Muscle of leg (tissue), 3 donors: ENCODE measurements at regions not wholly inside any gene's neighbourhood (a gene's known extent, or its start where the extent isn't known, plus 50 kb on each side); places are given as distances from the start of the nearest gene placed in this dataset.

Experiments
- DNase-seq: peaks from one replicate; pipeline ENCODE4 v3.0.0; 2013
- H3K27ac ChIP-seq: one replicate; pipeline ENCODE4 v1.5.1; 2013; ENCODE audit warnings: mild to moderate bottlenecking, low read length, control low read depth
- H3K27me3 ChIP-seq: one replicate; pipeline ENCODE4 v1.6.1; 2013; ENCODE audit warnings: low read length; ENCODE audit not compliant: control insufficient read depth, insufficient read depth
- H3K36me3 ChIP-seq: one replicate; pipeline ENCODE4 v1.6.1; 2013; ENCODE audit warnings: low read length; ENCODE audit not compliant: control insufficient read depth, insufficient read depth
- H3K4me1 ChIP-seq: one replicate; pipeline ENCODE4 v1.6.1; 2013; ENCODE audit warnings: low read length; ENCODE audit not compliant: control insufficient read depth, insufficient read depth
- H3K4me3 ChIP-seq: one replicate; pipeline ENCODE4 v1.5.1; 2013; ENCODE audit warnings: low read length, control low read depth
- H3K9me3 ChIP-seq: replicated peaks from 2 replicates; pipeline ENCODE4 v1.6.1; 2013; ENCODE audit warnings: low read depth, low read length; ENCODE audit not compliant: control insufficient read depth
- WGBS: methylation state at CpG from one replicate; pipeline ENCODE4 v1.1.5; 2013; ENCODE audit warnings: missing lambda C conversion rate; ENCODE audit not compliant: insufficient coverage; 5-methylcytosine and 5-hydroxymethylcytosine counted together

DNA sequence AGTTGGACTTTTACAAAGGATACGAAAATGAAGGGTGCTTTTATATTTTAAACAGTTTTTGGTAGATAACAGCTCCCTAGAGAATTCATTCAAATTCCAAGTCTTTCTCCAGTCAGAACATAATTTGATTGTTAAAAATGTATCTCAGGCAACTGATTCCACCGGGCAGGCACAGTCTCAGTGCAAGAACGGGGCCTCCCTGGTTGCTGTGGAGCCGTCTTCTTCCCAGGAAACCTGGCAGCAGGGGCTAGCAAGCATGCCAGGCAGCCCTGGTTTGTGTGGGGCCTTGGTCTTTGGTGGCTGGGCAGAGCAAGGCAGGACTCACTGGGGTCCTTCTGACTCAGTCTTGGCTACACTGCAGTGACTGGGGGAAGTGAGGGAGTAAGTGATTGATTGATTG, 143.5 kb downstream of the NXNL2 start:
- H3K4me3 ChIP-seq, result no peak overlapping the region
- no peak for DNase-seq

DNA sequence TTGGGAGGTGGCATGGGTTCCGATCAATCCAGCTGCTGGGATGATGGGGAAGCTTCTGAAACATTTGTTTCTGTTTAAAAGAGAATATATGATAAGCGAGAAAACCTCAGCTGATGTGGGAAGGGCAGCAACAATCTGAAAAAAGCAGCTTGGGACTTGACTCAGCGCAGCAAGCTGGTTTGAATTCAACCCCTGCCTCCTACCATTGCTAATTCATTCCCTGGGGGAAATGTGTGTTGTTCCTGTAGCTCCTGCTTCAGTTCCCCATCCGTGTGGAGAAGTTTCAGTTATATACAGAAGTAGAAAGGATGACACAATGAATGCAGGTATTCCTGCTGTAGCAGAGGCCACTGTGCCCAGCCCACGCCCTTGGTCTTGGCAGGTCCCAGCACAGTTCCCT, 145.1 kb downstream of the NXNL2 start:
- H3K36me3 ChIP-seq, result no peaks in the 10 kb centered on the region
- no peaks in the 10 kb centered on the region for H3K9me3 ChIP-seq
- peaks cover 11% of the 10 kb centered on the region for H3K4me1 ChIP-seq
- H3K27me3 ChIP-seq, result no peaks in the 10 kb centered on the region
- WGBS, result 94% methylated on average over 1 of the region's 5 CpGs
- peak; percentile 15 for DNase-seq
- no peak overlapping the region for H3K4me3 ChIP-seq
- no peak overlapping the region for H3K27ac ChIP-seq

More for the DNA sequence above, 143.5 kb downstream of the NXNL2 start:
- Histone ChIP-seq H3K9me3 (no peaks in the 10 kb centered on the region), H3K36me3 (no peaks in the 10 kb centered on the region), H3K27ac (no peak overlapping the region), H3K27me3 (no peaks in the 10 kb centered on the region), H3K4me1 (peaks cover 15% of the 10 kb centered on the region)
- 39% methylated on average over 3 of the region's 4 CpGs for WGBS

DNA sequence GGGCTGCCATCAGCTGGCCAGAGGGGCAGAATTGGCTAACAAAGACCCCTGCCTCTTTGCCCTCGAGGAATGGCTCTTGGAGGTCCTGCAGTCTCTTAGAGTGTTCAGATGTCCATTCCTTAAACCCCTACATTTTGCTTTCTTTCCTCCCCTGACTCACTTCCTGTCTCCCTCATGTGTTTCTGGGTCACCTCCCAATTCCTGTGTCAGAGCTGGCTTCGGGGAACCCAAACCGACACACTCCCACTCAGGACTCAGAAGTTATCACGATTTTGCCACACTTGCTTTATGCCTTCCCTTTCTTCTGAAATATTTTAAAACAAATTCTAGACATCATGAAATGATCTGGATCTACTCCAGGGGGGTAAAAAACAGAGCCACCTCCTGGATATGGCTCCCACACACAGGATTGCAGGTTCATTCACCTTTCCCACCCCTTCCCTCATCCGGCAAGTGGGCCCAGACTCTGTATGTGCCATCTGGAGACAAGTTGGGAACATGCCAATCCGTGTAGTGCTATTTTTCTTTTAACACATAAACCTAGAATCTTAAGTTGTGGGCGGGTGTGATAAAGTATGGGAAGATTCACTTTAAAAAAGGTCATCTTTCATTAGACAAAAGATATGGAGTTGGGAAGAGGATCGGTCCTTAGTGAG, 145.7 kb downstream of the NXNL2 start:
- H3K36me3 ChIP-seq, result no peaks in the 10 kb centered on the region
- H3K4me3 ChIP-seq, result no peak overlapping the region
- no peaks in the 10 kb centered on the region for H3K27me3 ChIP-seq
- no peak overlapping the region for H3K27ac ChIP-seq
- no peaks in the 10 kb centered on the region for H3K9me3 ChIP-seq
- peaks cover 11% of the 10 kb centered on the region for H3K4me1 ChIP-seq
- WGBS, result 84% methylated on average over 4 of the region's 8 CpGs
- DNase-seq, result no peak

DNA sequence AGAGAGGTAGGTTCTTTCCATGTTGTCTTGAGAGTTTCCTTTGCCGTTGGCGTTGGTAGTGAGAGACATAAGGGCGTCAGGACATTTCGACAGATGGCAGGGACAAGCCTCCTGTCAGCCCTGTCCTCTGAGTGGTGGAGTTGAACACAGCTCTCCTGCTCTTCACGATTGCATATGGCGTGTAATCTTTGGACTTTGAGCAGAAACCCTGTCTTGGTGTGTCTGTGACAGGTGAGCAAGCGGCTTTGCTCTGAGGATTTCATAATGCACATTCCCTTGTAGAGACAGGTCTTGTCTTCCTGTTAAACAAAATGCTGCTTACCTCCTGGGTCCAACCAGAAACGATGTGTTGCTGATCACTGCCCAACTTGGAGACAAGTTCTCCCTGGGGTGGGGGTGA, 146.5 kb downstream of the NXNL2 start:
- no peaks in the 10 kb centered on the region for H3K36me3 ChIP-seq

DNA sequence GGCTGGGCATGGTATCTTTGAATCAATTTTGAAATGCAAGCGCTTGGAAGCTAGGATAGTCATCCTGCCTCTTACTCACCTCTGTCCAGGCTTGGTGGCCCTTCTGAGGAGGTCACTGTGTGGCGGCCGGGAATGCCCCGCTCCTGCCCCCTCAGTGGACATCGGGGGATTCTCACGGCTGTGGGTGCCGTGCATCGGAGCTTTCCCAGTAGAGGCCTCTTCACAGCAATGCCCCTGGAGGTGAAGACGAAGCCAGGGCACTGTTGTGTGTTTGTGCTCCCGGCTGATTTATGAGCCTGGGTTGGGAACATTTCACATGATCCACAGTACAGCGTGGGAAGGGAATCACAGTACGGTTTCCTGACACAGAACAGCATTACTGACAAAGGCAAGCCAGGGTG, 147.5 kb downstream of the NXNL2 start:
- Histone ChIP-seq H3K36me3 (no peaks in the 10 kb centered on the region), H3K27ac (no peak overlapping the region), H3K4me3 (no peak overlapping the region), H3K9me3 (no peaks in the 10 kb centered on the region), H3K27me3 (no peaks in the 10 kb centered on the region), H3K4me1 (peaks cover 11% of the 10 kb centered on the region)
- WGBS, result 63% methylated on average over 11 of the region's 12 CpGs
- DNase-seq, result peak; percentile 22

More for the DNA sequence above, 146.5 kb downstream of the NXNL2 start:
- Histone ChIP-seq H3K27ac (no peak overlapping the region), H3K4me3 (no peak overlapping the region), H3K9me3 (no peaks in the 10 kb centered on the region), H3K4me1 (peaks cover 11% of the 10 kb centered on the region), H3K27me3 (no peaks in the 10 kb centered on the region)
- 94% methylated on average over 8 of the region's 8 CpGs for WGBS
- no peak for DNase-seq

DNA sequence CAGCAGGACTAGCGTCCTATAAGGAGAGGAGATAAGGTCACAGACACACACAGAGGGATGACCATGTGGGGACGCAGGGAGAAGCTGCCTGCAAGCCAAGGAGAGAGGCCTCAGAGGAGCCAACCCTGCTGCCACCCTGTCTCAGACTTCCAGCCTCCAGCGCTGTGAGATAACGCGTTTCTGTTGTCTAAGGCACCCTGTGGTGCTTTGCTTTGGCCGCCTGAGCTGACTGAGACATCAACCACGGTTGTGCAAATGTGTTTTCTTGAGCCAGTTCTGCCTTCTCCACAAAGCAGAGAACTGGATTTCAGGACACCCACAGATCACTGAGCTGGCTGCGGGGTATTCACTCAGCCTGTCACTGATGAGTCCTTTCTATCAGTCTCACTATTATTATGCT, 149.1 kb downstream of the NXNL2 start:
- Histone ChIP-seq H3K27me3 (no peaks in the 10 kb centered on the region), H3K4me1 (peaks cover 11% of the 10 kb centered on the region), H3K27ac (no peak overlapping the region), H3K4me3 (no peak overlapping the region), H3K9me3 (no peaks in the 10 kb centered on the region), H3K36me3 (no peaks in the 10 kb centered on the region)
- WGBS, result 83% methylated on average over 7 of the region's 8 CpGs
- DNase-seq, result no peak

DNA sequence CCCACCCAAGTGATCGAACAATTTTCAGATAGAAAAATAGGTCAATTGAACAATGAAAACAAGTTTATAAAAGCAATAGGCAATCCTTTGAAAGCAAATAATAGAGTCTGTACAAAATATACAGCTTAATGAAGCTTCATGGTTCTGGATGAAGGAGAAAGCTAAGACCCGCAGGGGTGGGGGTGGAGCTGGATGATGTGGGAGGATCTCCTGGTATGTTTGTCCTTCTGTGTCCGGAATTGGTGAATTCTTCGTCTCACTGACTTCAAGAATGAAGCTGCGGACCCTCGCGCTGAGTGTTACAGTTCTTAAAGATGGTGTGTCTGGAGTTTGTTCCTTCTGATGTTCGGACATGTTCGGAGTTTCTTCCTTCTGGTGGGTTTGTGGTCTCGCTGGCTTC, 149.9 kb downstream of the NXNL2 start:
- Histone ChIP-seq H3K27ac (no peak overlapping the region), H3K27me3 (no peaks in the 10 kb centered on the region), H3K36me3 (no peaks in the 10 kb centered on the region), H3K4me3 (no peak overlapping the region), H3K9me3 (no peaks in the 10 kb centered on the region), H3K4me1 (peaks cover 10% of the 10 kb centered on the region)
- WGBS, result 94% methylated on average over 5 of the region's 10 CpGs
- no peak for DNase-seq

DNA sequence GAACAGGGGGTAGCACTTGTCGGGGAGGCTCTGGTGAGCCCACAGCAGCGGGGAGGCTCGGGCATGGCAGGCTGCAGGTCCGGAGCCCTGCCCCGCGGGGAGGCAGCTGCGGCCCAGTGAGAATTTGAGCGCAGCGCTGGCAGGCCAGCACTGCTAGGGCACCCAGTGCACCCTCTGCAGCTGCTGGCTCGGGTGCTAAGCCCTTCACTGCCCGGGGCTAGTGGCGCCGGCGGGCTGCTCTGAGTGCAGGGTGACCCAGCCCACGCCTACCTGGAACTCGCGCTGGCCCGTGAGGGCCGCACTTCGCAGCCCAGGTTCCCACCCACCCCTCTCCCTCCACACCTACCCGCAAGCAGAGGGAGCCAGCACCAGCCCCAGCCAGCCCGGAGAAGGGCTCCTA, 151.0 kb downstream of the NXNL2 start:
- H3K27me3 ChIP-seq, result no peaks in the 10 kb centered on the region
- no peak for DNase-seq
- no peaks in the 10 kb centered on the region for H3K9me3 ChIP-seq
- WGBS, result 92% methylated on average over 22 of the region's 22 CpGs
- no peak overlapping the region for H3K27ac ChIP-seq
- H3K4me3 ChIP-seq, result no peak overlapping the region
- no peaks in the 10 kb centered on the region for H3K36me3 ChIP-seq
- H3K4me1 ChIP-seq, result peaks cover 5% of the 10 kb centered on the region

DNA sequence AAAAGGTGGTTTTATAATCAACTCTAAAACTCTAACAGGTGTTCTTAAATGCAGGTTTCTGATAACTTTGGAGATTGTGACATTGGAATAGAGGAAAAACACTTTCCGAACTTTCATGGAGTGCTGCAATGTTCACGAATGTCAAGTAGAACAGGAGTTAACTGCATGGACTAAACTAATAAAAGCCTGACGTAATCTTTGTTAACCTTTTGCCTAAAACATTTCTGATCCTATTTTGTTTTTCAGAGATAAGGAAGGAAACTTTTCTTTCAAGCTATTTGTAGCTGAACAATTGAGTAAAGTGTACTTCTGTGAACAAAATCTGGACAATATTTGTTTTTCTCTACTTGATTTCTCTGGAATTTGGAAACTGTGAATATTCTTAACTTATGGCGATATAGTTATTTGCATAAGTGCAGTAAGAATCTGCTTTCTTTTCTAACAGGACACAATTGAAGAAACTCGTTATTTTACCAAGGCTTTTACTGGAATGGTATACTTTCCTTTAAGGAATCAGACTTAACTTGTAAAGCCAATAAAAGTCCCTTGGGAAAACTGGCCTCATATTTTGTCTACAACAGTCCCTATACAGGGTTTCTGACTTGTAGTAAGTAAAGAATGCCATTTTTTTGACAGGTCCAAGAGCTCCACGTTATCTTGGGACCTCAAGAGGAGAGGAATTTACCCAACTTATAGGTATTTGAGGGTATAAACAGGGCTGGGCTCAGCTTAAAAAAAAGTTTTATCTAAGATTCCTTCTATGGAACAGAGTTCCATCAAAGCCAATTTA, 154.7 kb downstream of the NXNL2 start:
- H3K9me3 ChIP-seq, result peaks cover 5% of the 10 kb centered on the region
- no CpG with 5 or more reads among the region's 6 CpGs for WGBS
- H3K27me3 ChIP-seq, result no peaks in the 10 kb centered on the region
- no peaks in the 10 kb centered on the region for H3K36me3 ChIP-seq
- no peak overlapping the region for H3K27ac ChIP-seq
- peaks cover 8% of the 10 kb centered on the region for H3K4me1 ChIP-seq
- peak; percentile 41 for DNase-seq
- H3K4me3 ChIP-seq, result no peak overlapping the region

DNA sequence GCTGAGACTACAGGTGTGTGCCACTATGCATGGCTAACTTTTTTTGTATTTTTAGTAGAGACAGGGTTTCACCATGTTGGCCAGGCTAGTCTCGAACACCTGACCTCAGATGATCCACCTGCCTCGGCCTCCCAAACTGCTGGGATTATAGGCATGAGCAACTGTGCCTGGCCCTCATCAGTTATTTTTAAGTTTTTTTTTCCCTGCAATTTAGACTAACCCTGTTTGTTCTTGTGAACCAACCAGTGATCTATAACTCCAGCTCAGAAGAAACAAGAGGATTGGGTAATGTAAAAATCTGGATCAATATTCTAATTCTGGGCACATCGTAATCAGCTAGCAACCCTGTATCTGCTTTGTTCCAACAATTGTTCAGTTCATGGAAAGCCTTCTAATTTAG, 155.7 kb downstream of the NXNL2 start:
- Histone ChIP-seq H3K9me3 (peaks cover 5% of the 10 kb centered on the region), H3K4me1 (peaks cover 10% of the 10 kb centered on the region), H3K27me3 (no peaks in the 10 kb centered on the region), H3K27ac (no peak overlapping the region), H3K36me3 (no peaks in the 10 kb centered on the region), H3K4me3 (no peak overlapping the region)
- WGBS, result 100% methylated on average over 1 of the region's 3 CpGs
- no peak for DNase-seq
